ENCODE measurements at regions not wholly inside any gene's neighbourhood (a gene's known extent, or its start where the extent isn't known, plus 50 kb on each side); places are given as distances from the start of the nearest gene placed in this dataset.

GRCh38 chr9:105975886-105976645 lies 281.7 kb downstream of the TMEM38B start:
- Histone ChIP-seq H3K27me3 (no peaks in the 10 kb centered on the region), H3K9me3 (no peaks in the 10 kb centered on the region), H3K4me1 (peaks cover 0 to 23% (median 9%) of the 10 kb centered on the region in 12 donors), H3K36me3 (no peaks in the 10 kb centered on the region), H3K27ac (no peak overlapping the region), H3K4me3 (no peak overlapping the region)
- WGBS, 4 donors, result 49 to 61% (median 56%) methylated on average over 14 of the region's 14 CpGs
- intact Hi-C loops (cut with DNase I), result loop anchor here in 1 of 10 donors (10.0 kb wide), 1 partner anchor 51 kb away; no protein-coding TSS in a partner anchor
- TF ChIP-seq CTCF (IDR thresholded peaks at IDR 0.05), result no peak
- TF ChIP-seq POLR2A (IDR thresholded peaks at IDR 0.05), result no peak
- DNase-seq (no peak), ATAC-seq (peak in 1 of 4 donors; percentile 19)

GRCh38 chr9:105978336-105978735 lies 284.0 kb downstream of the TMEM38B start:
- no peak for TF ChIP-seq POLR2A (IDR thresholded peaks at IDR 0.05)
- TF ChIP-seq CTCF (IDR thresholded peaks at IDR 0.05), result no peak
- Histone ChIP-seq H3K36me3 (no peaks in the 10 kb centered on the region), H3K4me3 (no peak overlapping the region), H3K27ac (no peak overlapping the region), H3K27me3 (no peaks in the 10 kb centered on the region), H3K9me3 (no peaks in the 10 kb centered on the region), H3K4me1 (peaks cover 0 to 10% (median 0%) of the 10 kb centered on the region in 12 donors)
- no peak for ATAC-seq
- 69 to 83% (median 81%) methylated on average over 7 of the region's 7 CpGs for WGBS, 4 donors
- no peak for DNase-seq
- intact Hi-C loops (cut with DNase I), result loop anchor here in 1 of 10 donors (10.0 kb wide), 1 partner anchor 54 kb away; no protein-coding TSS in a partner anchor

- no peak for TF ChIP-seq POLR2A (IDR thresholded peaks at IDR 0.05)
- no peak for TF ChIP-seq CTCF (IDR thresholded peaks at IDR 0.05)
- intact Hi-C loops (cut with DNase I), result loop anchor here in 1 of 10 donors (10.0 kb wide), 1 partner anchor 54 kb away; no protein-coding TSS in a partner anchor
- H3K4me1 ChIP-seq, result peaks cover 0 to 8% (median 0%) of the 10 kb centered on the region in 12 donors
- H3K27me3 ChIP-seq, result no peaks in the 10 kb centered on the region
- 76 to 82% (median 79%) methylated on average over 3 of the region's 3 CpGs for WGBS, 4 donors
- H3K4me3 ChIP-seq, result no peak overlapping the region
- DNase-seq (no peak), ATAC-seq (no peak)
- no peak overlapping the region for H3K27ac ChIP-seq
- H3K9me3 ChIP-seq, result no peaks in the 10 kb centered on the region
- no peaks in the 10 kb centered on the region for H3K36me3 ChIP-seq
Observed at GRCh38 chr9:105978826-105979225, 284.5 kb downstream of the TMEM38B start.

- 63 to 70% (median 64%) methylated on average over 2 of the region's 2 CpGs for WGBS, 4 donors
- peaks cover 0 to 8% (median 0%) of the 10 kb centered on the region in 12 donors for H3K4me1 ChIP-seq
- no peaks in the 10 kb centered on the region for H3K27me3 ChIP-seq
- ATAC-seq (no peak), DNase-seq (no peak)
- TF ChIP-seq CTCF (IDR thresholded peaks at IDR 0.05) (no peak), POLR2A (IDR thresholded peaks at IDR 0.05) (no peak)
- H3K9me3 ChIP-seq, result no peaks in the 10 kb centered on the region
- no peak overlapping the region for H3K27ac ChIP-seq
- H3K36me3 ChIP-seq, result no peaks in the 10 kb centered on the region
- H3K4me3 ChIP-seq, result no peak overlapping the region
- intact Hi-C loops (cut with DNase I), result loop anchor here in 1 of 10 donors (10.0 kb wide), 1 partner anchor 54 kb away; no protein-coding TSS in a partner anchor
Observed at GRCh38 chr9:105979290-105979689, 284.9 kb downstream of the TMEM38B start.

Data from heart left ventricle (tissue), 16 donors.